H9 (cell line): ENCODE measurements at regions not wholly inside any gene's neighbourhood (a gene's known extent, or its start where the extent isn't known, plus 50 kb on each side); places are given as distances from the start of the nearest gene placed in this dataset.

ENCODE experiments used
- DNase-seq: peaks from one replicate; pipeline ENCODE4 v3.0.0-alpha.2; 2017
- H2AFZ ChIP-seq: one replicate; pipeline ENCODE4 v1.6.1; 2013; ENCODE audit warnings: mild to moderate bottlenecking, low read length, control low read depth, moderate library complexity
- H2AK5ac ChIP-seq: 2 replicates; pipeline ENCODE4 v1.6.1; 2013; ENCODE audit warnings: low read length, control low read depth, mixed read lengths; ENCODE audit not compliant: insufficient read length
- H2BK120ac ChIP-seq: one replicate; pipeline ENCODE4 v1.6.1; 2013; ENCODE audit warnings: low read depth, mild to moderate bottlenecking, low read length, control low read depth, inconsistent platforms; ENCODE audit not compliant: poor library complexity, severe bottlenecking
- H2BK12ac ChIP-seq: 2 replicates; pipeline ENCODE4 v1.6.1; 2013; ENCODE audit warnings: low read length, control low read depth, mixed read lengths, low read depth; ENCODE audit not compliant: insufficient read length
- H2BK15ac ChIP-seq: 2 replicates; pipeline ENCODE4 v1.6.1; 2013; ENCODE audit warnings: low read depth, low read length, control low read depth
- H2BK20ac ChIP-seq: one replicate; pipeline ENCODE4 v1.6.1; 2013; ENCODE audit warnings: low read depth, mild to moderate bottlenecking, low read length, control low read depth, inconsistent platforms; ENCODE audit not compliant: poor library complexity, severe bottlenecking
- H2BK5ac ChIP-seq: 2 replicates; pipeline ENCODE4 v1.6.1; 2013; ENCODE audit warnings: low read length, control low read depth, mixed read lengths; ENCODE audit not compliant: insufficient read length
- H3K14ac ChIP-seq: 2 replicates; pipeline ENCODE4 v1.6.1; 2013; ENCODE audit warnings: low read length, control low read depth; ENCODE audit not compliant: insufficient read depth
- H3K18ac ChIP-seq: 2 replicates; pipeline ENCODE4 v1.6.1; 2013; ENCODE audit warnings: low read depth, mild to moderate bottlenecking, mixed read lengths, low read length, control low read depth; ENCODE audit not compliant: insufficient read length
- H3K23ac ChIP-seq: 2 replicates; pipeline ENCODE4 v1.6.1; 2013; ENCODE audit warnings: low read length, control low read depth, mixed read lengths, low read depth; ENCODE audit not compliant: insufficient read length
- H3K23me2 ChIP-seq: 2 replicates; pipeline ENCODE4 v1.6.1; 2013; ENCODE audit warnings: low read depth, mild to moderate bottlenecking, mixed read lengths, low read length, control low read depth; ENCODE audit not compliant: insufficient read length, poor library complexity, severe bottlenecking
- H3K27ac ChIP-seq: 2 replicates; pipeline ENCODE4 v1.5.1; 2013; ENCODE audit warnings: low read length, control low read depth, mixed read lengths, low read depth; ENCODE audit not compliant: insufficient read length
- H3K27me3 ChIP-seq: 2 replicates; pipeline ENCODE4 v1.6.1; 2013; ENCODE audit warnings: low read length, control low read depth, inconsistent platforms; ENCODE audit not compliant: insufficient read depth
- H3K4ac ChIP-seq: 2 replicates; pipeline ENCODE4 v1.6.1; 2013; ENCODE audit warnings: low read depth, mild to moderate bottlenecking, control low read depth, inconsistent platforms, low read length, moderate library complexity
- H3K4me1 ChIP-seq: 2 replicates; pipeline ENCODE4 v1.6.1; 2013; ENCODE audit warnings: low read length, control low read depth, inconsistent platforms; ENCODE audit not compliant: insufficient read depth
- H3K4me2 ChIP-seq: 2 replicates; pipeline ENCODE4 v1.6.1; 2013; ENCODE audit warnings: low read length, control low read depth, mixed read lengths; ENCODE audit not compliant: insufficient read length, insufficient read depth
- H3K56ac ChIP-seq: 2 replicates; pipeline ENCODE4 v1.6.1; 2013; ENCODE audit warnings: low read depth, mild to moderate bottlenecking, mixed read lengths, low read length, control low read depth; ENCODE audit not compliant: insufficient read length
- H3K79me1 ChIP-seq: 2 replicates; pipeline ENCODE4 v1.6.1; 2013; ENCODE audit warnings: low read depth, mild to moderate bottlenecking, moderate library complexity, low read length, control low read depth, inconsistent platforms; ENCODE audit not compliant: insufficient read depth, poor library complexity, severe bottlenecking
- H3K79me2 ChIP-seq: 2 replicates; pipeline ENCODE4 v1.6.1; 2013; ENCODE audit warnings: low read length, control low read depth, inconsistent platforms; ENCODE audit not compliant: insufficient read depth
- H3K9ac ChIP-seq: 2 replicates; pipeline ENCODE4 v1.6.1; 2013; ENCODE audit warnings: low read length, control low read depth, mixed read lengths; ENCODE audit not compliant: insufficient read length; ENCODE audit errors: extremely low read depth
- H3K9me3 ChIP-seq: one replicate; pipeline ENCODE4 v1.6.1; 2013; ENCODE audit warnings: low read depth, low read length, inconsistent platforms; ENCODE audit not compliant: control insufficient read depth
- H3T11ph ChIP-seq: one replicate; pipeline ENCODE4 v1.6.1; 2013; ENCODE audit warnings: mild to moderate bottlenecking, low read length, control low read depth, inconsistent platforms
- H4K20me1 ChIP-seq: one replicate; pipeline ENCODE4 v1.6.1; 2013; ENCODE audit not compliant: control insufficient read depth, insufficient read length, insufficient read depth
- H4K5ac ChIP-seq: 2 replicates; pipeline ENCODE4 v1.6.1; 2013; ENCODE audit warnings: low read depth, mild to moderate bottlenecking, mixed read lengths, low read length, control low read depth; ENCODE audit not compliant: insufficient read length
- H4K8ac ChIP-seq: replicated peaks from 2 replicates; pipeline ENCODE4 v1.6.1; 2013; ENCODE audit warnings: low read length, control low read depth, mixed read lengths, low read depth; ENCODE audit not compliant: insufficient read length
- H4K91ac ChIP-seq: 2 replicates; pipeline ENCODE4 v1.6.1; 2013; ENCODE audit warnings: low read depth, mild to moderate bottlenecking, moderate library complexity, mixed read lengths, low read length, control low read depth; ENCODE audit not compliant: insufficient read length
- H3K27ac Mint-ChIP-seq, 3 experiments: 2 replicates in 2 of 3; 3 replicates in 1 of 3; pipeline ENCODE4 v1.8.0; 2020 to 2021; ENCODE audit warnings: mixed read lengths in 3 of 3, mild to moderate bottlenecking in 1 of 3, moderate library complexity in 1 of 3
- H3K27me3 Mint-ChIP-seq: 2 replicates; pipeline ENCODE4 v1.8.0; 2021; ENCODE audit warnings: low read depth, mild to moderate bottlenecking, moderate library complexity, mixed read lengths
- H3K36me3 Mint-ChIP-seq, 3 experiments: 2 replicates in 2 of 3; 3 replicates in 1 of 3; pipeline ENCODE4 v1.8.0; 2020 to 2021; ENCODE audit warnings: low read depth in 3 of 3, mixed read lengths in 3 of 3; ENCODE audit not compliant: insufficient read depth in 1 of 3
- H3K4me1 Mint-ChIP-seq, 2 experiments: 2 replicates each; pipeline ENCODE4 v1.8.0; 2020; ENCODE audit warnings: mixed read lengths in 2 of 2
- H3K4me3 Mint-ChIP-seq, 2 experiments: 2 replicates in 1 of 2; 3 replicates in 1 of 2; pipeline ENCODE4 v1.8.0; 2020 to 2021; ENCODE audit warnings: mild to moderate bottlenecking in 2 of 2, mixed read lengths in 2 of 2, moderate library complexity in 1 of 2
- H3K9me3 Mint-ChIP-seq, 2 experiments: 2 replicates in 1 of 2; 3 replicates in 1 of 2; pipeline ENCODE4 v1.8.0; 2020; ENCODE audit warnings: mild to moderate bottlenecking in 2 of 2, mixed read lengths in 2 of 2, moderate library complexity in 1 of 2
- WGBS: extraction: QIAGEN DNeasy Blood & Tissue Kit; methylation state at CpG from one replicate; pipeline ENCODE4 v1.1.7; 2013; ENCODE audit warnings: missing lambda C conversion rate, low lambda C conversion rate, mixed read lengths; ENCODE audit not compliant: insufficient read length; ENCODE audit errors: extremely low coverage; 5-methylcytosine and 5-hydroxymethylcytosine counted together
- TF ChIP-seq, protein P1 (sequence below): fragments of 200-600 bp; sonication (generic); conservative IDR thresholded peaks from 3 replicates; pipeline ENCODE4 v1.8.0; 2021; ENCODE audit warnings: antibody characterized with exemption, mild to moderate bottlenecking

DNA sequence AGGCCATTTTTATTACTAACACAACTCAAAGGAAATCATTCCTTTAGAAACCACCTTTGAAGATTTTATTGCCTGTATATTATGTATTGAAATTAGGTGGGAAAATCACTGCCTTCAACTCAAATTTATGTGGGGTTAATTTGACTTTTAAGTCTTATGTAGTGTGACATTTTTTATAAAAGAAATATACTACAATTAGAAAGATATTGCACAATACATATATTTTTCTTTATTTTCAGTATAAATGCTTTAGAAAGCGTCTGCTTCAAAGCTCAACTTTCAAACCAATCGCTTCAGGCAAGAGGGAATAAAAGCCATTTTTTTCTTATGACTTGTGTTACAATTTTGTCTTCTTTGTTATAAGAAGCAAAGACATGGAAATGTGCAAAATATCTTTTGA lies 337.4 kb upstream of the ZWINT start:
- Histone ChIP-seq H3K9ac (no peak overlapping the region), H3K79me1 (no peaks in the 10 kb centered on the region), H2BK5ac (no peak overlapping the region), H2AFZ (no peak overlapping the region), H3K18ac (no peak overlapping the region), H4K91ac (no peak overlapping the region), H3K27ac (no peak overlapping the region), H3T11ph (no peak overlapping the region), H3K79me2 (no peaks in the 10 kb centered on the region), H2BK20ac (no peak overlapping the region), H3K23me2 (no peaks in the 10 kb centered on the region), H3K4me1 (no peaks in the 10 kb centered on the region), H3K4me2 (no peak overlapping the region), H2BK120ac (no peak overlapping the region), H3K23ac (no peak overlapping the region), H3K9me3 (no peaks in the 10 kb centered on the region), H2BK12ac (no peak overlapping the region), H4K8ac (no peak overlapping the region), H3K4ac (no peak overlapping the region), H3K56ac (no peak overlapping the region), H4K5ac (no peak overlapping the region), H2BK15ac (no peak overlapping the region), H2AK5ac (no peak overlapping the region), H3K14ac (no peak overlapping the region), H4K20me1 (no peaks in the 10 kb centered on the region), H3K27me3 (no peaks in the 10 kb centered on the region)
- no peak overlapping the region for H3K27ac Mint-ChIP-seq
- no peak overlapping the region for H3K4me3 Mint-ChIP-seq
- no peaks in the 10 kb centered on the region for H3K9me3 Mint-ChIP-seq
- DNase-seq: no peak
- no peaks in the 10 kb centered on the region for H3K36me3 Mint-ChIP-seq
- no peaks in the 10 kb centered on the region for H3K4me1 Mint-ChIP-seq
- no CpG with 5 or more reads among the region's 2 CpGs for WGBS
- TF ChIP-seq, protein P1, sequence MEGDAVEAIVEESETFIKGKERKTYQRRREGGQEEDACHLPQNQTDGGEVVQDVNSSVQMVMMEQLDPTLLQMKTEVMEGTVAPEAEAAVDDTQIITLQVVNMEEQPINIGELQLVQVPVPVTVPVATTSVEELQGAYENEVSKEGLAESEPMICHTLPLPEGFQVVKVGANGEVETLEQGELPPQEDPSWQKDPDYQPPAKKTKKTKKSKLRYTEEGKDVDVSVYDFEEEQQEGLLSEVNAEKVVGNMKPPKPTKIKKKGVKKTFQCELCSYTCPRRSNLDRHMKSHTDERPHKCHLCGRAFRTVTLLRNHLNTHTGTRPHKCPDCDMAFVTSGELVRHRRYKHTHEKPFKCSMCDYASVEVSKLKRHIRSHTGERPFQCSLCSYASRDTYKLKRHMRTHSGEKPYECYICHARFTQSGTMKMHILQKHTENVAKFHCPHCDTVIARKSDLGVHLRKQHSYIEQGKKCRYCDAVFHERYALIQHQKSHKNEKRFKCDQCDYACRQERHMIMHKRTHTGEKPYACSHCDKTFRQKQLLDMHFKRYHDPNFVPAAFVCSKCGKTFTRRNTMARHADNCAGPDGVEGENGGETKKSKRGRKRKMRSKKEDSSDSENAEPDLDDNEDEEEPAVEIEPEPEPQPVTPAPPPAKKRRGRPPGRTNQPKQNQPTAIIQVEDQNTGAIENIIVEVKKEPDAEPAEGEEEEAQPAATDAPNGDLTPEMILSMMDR: no peak
- no peaks in the 10 kb centered on the region; the same call in 1 of the 2 replicates for H3K27me3 Mint-ChIP-seq
